GM23338 (cell line): ENCODE measurements at regions not wholly inside any gene's neighbourhood (a gene's known extent, or its start where the extent isn't known, plus 50 kb on each side); places are given as distances from the start of the nearest gene placed in this dataset.

Experiments used
- ATAC-seq: fragments of 200-7000 bp; cut with Tn5 transposase; 3 replicates; pipeline ENCODE4 v1.9.1; 2020
- DNase-seq: peaks from one replicate; pipeline ENCODE4 v3.0.0-alpha.2; 2015; ENCODE audit warnings: low spot score
- H2AFZ ChIP-seq: fragments of 200-600 bp; sonication (generic); 2 replicates; pipeline ENCODE4 v1.8.0; 2016; ENCODE audit warnings: antibody characterized with exemption, mild to moderate bottlenecking, moderate library complexity
- H3F3A ChIP-seq: fragments of 200-600 bp; sonication (generic); replicated peaks from 2 replicates; pipeline ENCODE4 v1.8.0; 2017; ENCODE audit warnings: antibody characterized with exemption, mixed run types, low read depth
- H3K27ac ChIP-seq: fragments of 200-600 bp; sonication (generic); 2 replicates; pipeline ENCODE4 v1.6.1; 2016; ENCODE audit warnings: low read depth
- H3K27me3 ChIP-seq: fragments of 200-600 bp; sonication (generic); 2 replicates; pipeline ENCODE4 v1.8.0; 2016; ENCODE audit warnings: mild to moderate bottlenecking, mixed run types, moderate library complexity; ENCODE audit not compliant: insufficient read depth
- H3K36me3 ChIP-seq: fragments of 200-600 bp; sonication (generic); 2 replicates; pipeline ENCODE4 v1.8.0; 2016; ENCODE audit warnings: mild to moderate bottlenecking; ENCODE audit not compliant: insufficient read depth
- H3K4me1 ChIP-seq: fragments of 200-600 bp; sonication (generic); 2 replicates; pipeline ENCODE4 v1.8.0; 2016; ENCODE audit warnings: mild to moderate bottlenecking, moderate library complexity; ENCODE audit not compliant: insufficient read depth
- H3K4me2 ChIP-seq: fragments of 200-600 bp; sonication (generic); 2 replicates; pipeline ENCODE4 v1.7.1; 2017; ENCODE audit warnings: mixed run types
- H3K4me3 ChIP-seq: fragments of 200-600 bp; sonication (generic); 2 replicates; pipeline ENCODE4 v1.6.1; 2016; ENCODE audit warnings: mixed run types
- H3K79me2 ChIP-seq: fragments of 200-600 bp; sonication (generic); replicated peaks from 2 replicates; pipeline ENCODE4 v1.8.0; 2017; ENCODE audit warnings: mild to moderate bottlenecking; ENCODE audit not compliant: insufficient read depth
- H3K9me2 ChIP-seq: fragments of 200-600 bp; sonication (generic); 2 replicates; pipeline ENCODE4 v1.8.0; 2017; ENCODE audit not compliant: insufficient read depth
- H4K20me1 ChIP-seq: fragments of 200-600 bp; sonication (generic); replicated peaks from 2 replicates; pipeline ENCODE4 v1.8.0; 2017; ENCODE audit warnings: mild to moderate bottlenecking; ENCODE audit not compliant: insufficient read depth
- H3K27ac Mint-ChIP-seq: 2 replicates; pipeline ENCODE4 v1.8.0; 2020; ENCODE audit warnings: inconsistent platforms, mild to moderate bottlenecking, moderate library complexity, mixed read lengths
- H3K27me3 Mint-ChIP-seq: 3 replicates; pipeline ENCODE4 v1.8.0; 2022; ENCODE audit warnings: low read depth, mild to moderate bottlenecking, moderate library complexity, mixed read lengths, inconsistent platforms; ENCODE audit not compliant: insufficient read depth, poor library complexity
- H3K36me3 Mint-ChIP-seq: 3 replicates; pipeline ENCODE4 v1.8.0; 2021; ENCODE audit warnings: low read depth, mild to moderate bottlenecking, inconsistent platforms, moderate library complexity, mixed read lengths
- H3K4me1 Mint-ChIP-seq: 3 replicates; pipeline ENCODE4 v1.8.0; 2020; ENCODE audit warnings: mild to moderate bottlenecking, inconsistent platforms, mixed read lengths
- H3K4me3 Mint-ChIP-seq: 3 replicates; pipeline ENCODE4 v1.8.0; 2021; ENCODE audit warnings: moderate library complexity, mild to moderate bottlenecking, inconsistent platforms, mixed read lengths
- H3K9me3 Mint-ChIP-seq: 3 replicates; pipeline ENCODE4 v1.8.0; 2020; ENCODE audit warnings: moderate library complexity, mild to moderate bottlenecking, inconsistent platforms, mixed read lengths
- CREB1 ChIP-seq: fragments of 250-450 bp; sonication (Bioruptor Pico); IDR thresholded peaks from 2 replicates; pipeline ENCODE4 v1.5.0; 2020; ENCODE audit warnings: low read depth, mild to moderate bottlenecking, moderate library complexity
- CTCF ChIP-seq, 2 experiments: fragments of 200-600 bp in 1 of 2; sonication (generic) in 1 of 2; conservative IDR thresholded peaks; 2 replicates each; pipeline versions ENCODE4 v1.5.1 to v1.6.1; 2016 to 2017; ENCODE audit warnings: antibody characterized with exemption in 2 of 2, low read depth in 2 of 2, mild to moderate bottlenecking in 2 of 2, moderate library complexity in 1 of 2
- EZH2 ChIP-seq: fragments of 200-600 bp; sonication (generic); IDR thresholded peaks from one replicate; pipeline ENCODE4 v1.8.0; 2017; ENCODE audit warnings: antibody characterized with exemption, mild to moderate bottlenecking, low read depth; ENCODE audit not compliant: unreplicated experiment
- EZH2phosphoT487 ChIP-seq: fragments of 200-600 bp; sonication (generic); IDR thresholded peaks from one replicate; pipeline ENCODE4 v1.8.1; 2018; ENCODE audit warnings: antibody characterized with exemption; ENCODE audit not compliant: unreplicated experiment
- JUNB ChIP-seq: IDR thresholded peaks from one replicate; pipeline ENCODE4 v1.6.1; 2016; ENCODE audit warnings: antibody characterized with exemption; ENCODE audit not compliant: unreplicated experiment
- NANOG ChIP-seq: IDR thresholded peaks from 2 replicates; pipeline ENCODE4 v1.6.1; 2016; ENCODE audit warnings: antibody characterized with exemption, borderline replicate concordance
- POLR2AphosphoS5 ChIP-seq: IDR thresholded peaks from 2 replicates; pipeline ENCODE4 v1.6.1; 2016; ENCODE audit warnings: antibody characterized with exemption, low read depth
- STAT1 ChIP-seq: IDR thresholded peaks from one replicate; pipeline ENCODE4 v1.6.1; 2016; ENCODE audit warnings: antibody characterized with exemption; ENCODE audit not compliant: unreplicated experiment
- ZNF114 ChIP-seq: fragments of 250-450 bp; sonication (Bioruptor Pico); IDR thresholded peaks from 2 replicates; pipeline ENCODE4 v1.5.0; 2020; ENCODE audit warnings: mild to moderate bottlenecking, moderate library complexity
- ZNF331 ChIP-seq: fragments of 250-450 bp; sonication (Bioruptor Pico); IDR thresholded peaks from 2 replicates; pipeline ENCODE4 v1.5.0; 2020; ENCODE audit warnings: low read depth, mild to moderate bottlenecking, moderate library complexity
- TF ChIP-seq, protein P1 (sequence below): IDR thresholded peaks from one replicate; pipeline ENCODE4 v1.6.1; 2018; ENCODE audit warnings: antibody characterized with exemption; ENCODE audit not compliant: unreplicated experiment
- TF ChIP-seq, protein P2 (sequence below): IDR thresholded peaks from 2 replicates; pipeline ENCODE4 v1.6.1; 2016; ENCODE audit warnings: antibody characterized with exemption
- TF ChIP-seq, protein P3 (sequence below): fragments of 250-450 bp; sonication (Bioruptor Pico); IDR thresholded peaks from 2 replicates; pipeline ENCODE4 v1.5.0; 2020; ENCODE audit warnings: mild to moderate bottlenecking, moderate library complexity

- H4K20me1 ChIP-seq: no peaks in the 10 kb centered on the region
- Mint-ChIP-seq H3K27me3 (peaks cover 3% of the 10 kb centered on the region), H3K27ac (no peak overlapping the region), H3K4me3 (no peak overlapping the region), H3K36me3 (no peaks in the 10 kb centered on the region; the same call in 2 of the 3 replicates), H3K9me3 (no peaks in the 10 kb centered on the region; the same call in 2 of the 3 replicates), H3K4me1 (peaks cover 9% of the 10 kb centered on the region; the same call in 2 of the 3 replicates)
- no peaks in the 10 kb centered on the region for H3K36me3 ChIP-seq
- no peak overlapping the region for H2AFZ ChIP-seq
- no peak overlapping the region for H3K4me2 ChIP-seq
- no peak for TF ChIP-seq JUNB
- TF ChIP-seq, protein P1, sequence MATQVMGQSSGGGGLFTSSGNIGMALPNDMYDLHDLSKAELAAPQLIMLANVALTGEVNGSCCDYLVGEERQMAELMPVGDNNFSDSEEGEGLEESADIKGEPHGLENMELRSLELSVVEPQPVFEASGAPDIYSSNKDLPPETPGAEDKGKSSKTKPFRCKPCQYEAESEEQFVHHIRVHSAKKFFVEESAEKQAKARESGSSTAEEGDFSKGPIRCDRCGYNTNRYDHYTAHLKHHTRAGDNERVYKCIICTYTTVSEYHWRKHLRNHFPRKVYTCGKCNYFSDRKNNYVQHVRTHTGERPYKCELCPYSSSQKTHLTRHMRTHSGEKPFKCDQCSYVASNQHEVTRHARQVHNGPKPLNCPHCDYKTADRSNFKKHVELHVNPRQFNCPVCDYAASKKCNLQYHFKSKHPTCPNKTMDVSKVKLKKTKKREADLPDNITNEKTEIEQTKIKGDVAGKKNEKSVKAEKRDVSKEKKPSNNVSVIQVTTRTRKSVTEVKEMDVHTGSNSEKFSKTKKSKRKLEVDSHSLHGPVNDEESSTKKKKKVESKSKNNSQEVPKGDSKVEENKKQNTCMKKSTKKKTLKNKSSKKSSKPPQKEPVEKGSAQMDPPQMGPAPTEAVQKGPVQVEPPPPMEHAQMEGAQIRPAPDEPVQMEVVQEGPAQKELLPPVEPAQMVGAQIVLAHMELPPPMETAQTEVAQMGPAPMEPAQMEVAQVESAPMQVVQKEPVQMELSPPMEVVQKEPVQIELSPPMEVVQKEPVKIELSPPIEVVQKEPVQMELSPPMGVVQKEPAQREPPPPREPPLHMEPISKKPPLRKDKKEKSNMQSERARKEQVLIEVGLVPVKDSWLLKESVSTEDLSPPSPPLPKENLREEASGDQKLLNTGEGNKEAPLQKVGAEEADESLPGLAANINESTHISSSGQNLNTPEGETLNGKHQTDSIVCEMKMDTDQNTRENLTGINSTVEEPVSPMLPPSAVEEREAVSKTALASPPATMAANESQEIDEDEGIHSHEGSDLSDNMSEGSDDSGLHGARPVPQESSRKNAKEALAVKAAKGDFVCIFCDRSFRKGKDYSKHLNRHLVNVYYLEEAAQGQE: no peak
- no peak for TF ChIP-seq STAT1
- no peak for TF ChIP-seq ZNF114 (CRISPR knock-in tag)
- TF ChIP-seq ZNF331: no peak
- TF ChIP-seq EZH2: no peak
- TF ChIP-seq, protein P2, sequence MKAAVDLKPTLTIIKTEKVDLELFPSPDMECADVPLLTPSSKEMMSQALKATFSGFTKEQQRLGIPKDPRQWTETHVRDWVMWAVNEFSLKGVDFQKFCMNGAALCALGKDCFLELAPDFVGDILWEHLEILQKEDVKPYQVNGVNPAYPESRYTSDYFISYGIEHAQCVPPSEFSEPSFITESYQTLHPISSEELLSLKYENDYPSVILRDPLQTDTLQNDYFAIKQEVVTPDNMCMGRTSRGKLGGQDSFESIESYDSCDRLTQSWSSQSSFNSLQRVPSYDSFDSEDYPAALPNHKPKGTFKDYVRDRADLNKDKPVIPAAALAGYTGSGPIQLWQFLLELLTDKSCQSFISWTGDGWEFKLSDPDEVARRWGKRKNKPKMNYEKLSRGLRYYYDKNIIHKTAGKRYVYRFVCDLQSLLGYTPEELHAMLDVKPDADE: no peak
- TF ChIP-seq, protein P3, sequence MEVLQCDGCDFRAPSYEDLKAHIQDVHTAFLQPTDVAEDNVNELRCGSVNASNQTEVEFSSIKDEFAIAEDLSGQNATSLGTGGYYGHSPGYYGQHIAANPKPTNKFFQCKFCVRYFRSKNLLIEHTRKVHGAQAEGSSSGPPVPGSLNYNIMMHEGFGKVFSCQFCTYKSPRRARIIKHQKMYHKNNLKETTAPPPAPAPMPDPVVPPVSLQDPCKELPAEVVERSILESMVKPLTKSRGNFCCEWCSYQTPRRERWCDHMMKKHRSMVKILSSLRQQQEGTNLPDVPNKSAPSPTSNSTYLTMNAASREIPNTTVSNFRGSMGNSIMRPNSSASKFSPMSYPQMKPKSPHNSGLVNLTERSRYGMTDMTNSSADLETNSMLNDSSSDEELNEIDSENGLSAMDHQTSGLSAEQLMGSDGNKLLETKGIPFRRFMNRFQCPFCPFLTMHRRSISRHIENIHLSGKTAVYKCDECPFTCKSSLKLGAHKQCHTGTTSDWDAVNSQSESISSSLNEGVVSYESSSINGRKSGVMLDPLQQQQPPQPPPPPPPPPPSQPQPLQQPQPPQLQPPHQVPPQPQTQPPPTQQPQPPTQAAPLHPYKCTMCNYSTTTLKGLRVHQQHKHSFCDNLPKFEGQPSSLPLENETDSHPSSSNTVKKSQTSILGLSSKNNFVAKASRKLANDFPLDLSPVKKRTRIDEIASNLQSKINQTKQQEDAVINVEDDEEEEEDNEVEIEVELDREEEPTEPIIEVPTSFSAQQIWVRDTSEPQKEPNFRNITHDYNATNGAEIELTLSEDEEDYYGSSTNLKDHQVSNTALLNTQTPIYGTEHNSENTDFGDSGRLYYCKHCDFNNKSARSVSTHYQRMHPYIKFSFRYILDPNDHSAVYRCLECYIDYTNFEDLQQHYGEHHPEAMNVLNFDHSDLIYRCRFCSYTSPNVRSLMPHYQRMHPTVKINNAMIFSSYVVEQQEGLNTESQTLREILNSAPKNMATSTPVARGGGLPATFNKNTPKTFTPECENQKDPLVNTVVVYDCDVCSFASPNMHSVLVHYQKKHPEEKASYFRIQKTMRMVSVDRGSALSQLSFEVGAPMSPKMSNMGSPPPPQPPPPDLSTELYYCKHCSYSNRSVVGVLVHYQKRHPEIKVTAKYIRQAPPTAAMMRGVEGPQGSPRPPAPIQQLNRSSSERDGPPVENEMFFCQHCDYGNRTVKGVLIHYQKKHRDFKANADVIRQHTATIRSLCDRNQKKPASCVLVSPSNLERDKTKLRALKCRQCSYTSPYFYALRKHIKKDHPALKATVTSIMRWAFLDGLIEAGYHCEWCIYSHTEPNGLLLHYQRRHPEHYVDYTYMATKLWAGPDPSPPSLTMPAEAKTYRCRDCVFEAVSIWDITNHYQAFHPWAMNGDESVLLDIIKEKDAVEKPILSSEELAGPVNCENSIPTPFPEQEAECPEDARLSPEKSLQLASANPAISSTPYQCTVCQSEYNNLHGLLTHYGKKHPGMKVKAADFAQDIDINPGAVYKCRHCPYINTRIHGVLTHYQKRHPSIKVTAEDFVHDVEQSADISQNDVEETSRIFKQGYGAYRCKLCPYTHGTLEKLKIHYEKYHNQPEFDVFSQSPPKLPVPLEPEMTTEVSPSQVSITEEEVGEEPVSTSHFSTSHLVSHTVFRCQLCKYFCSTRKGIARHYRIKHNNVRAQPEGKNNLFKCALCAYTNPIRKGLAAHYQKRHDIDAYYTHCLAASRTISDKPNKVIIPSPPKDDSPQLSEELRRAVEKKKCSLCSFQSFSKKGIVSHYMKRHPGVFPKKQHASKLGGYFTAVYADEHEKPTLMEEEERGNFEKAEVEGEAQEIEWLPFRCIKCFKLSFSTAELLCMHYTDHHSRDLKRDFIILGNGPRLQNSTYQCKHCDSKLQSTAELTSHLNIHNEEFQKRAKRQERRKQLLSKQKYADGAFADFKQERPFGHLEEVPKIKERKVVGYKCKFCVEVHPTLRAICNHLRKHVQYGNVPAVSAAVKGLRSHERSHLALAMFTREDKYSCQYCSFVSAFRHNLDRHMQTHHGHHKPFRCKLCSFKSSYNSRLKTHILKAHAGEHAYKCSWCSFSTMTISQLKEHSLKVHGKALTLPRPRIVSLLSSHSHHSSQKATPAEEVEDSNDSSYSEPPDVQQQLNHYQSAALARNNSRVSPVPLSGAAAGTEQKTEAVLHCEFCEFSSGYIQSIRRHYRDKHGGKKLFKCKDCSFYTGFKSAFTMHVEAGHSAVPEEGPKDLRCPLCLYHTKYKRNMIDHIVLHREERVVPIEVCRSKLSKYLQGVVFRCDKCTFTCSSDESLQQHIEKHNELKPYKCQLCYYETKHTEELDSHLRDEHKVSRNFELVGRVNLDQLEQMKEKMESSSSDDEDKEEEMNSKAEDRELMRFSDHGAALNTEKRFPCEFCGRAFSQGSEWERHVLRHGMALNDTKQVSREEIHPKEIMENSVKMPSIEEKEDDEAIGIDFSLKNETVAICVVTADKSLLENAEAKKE: no peak
- TF ChIP-seq CREB1 (CRISPR knock-in tag): no peak
- no peak for TF ChIP-seq EZH2phosphoT487
- no peak for TF ChIP-seq CTCF (conservative IDR thresholded peaks at IDR 0.05; ENCODE audit: low read depth in 2 of 2)
- no peak for TF ChIP-seq NANOG
- TF ChIP-seq POLR2AphosphoS5: no peak
- no peaks in the 10 kb centered on the region for H3K9me2 ChIP-seq
- H3K4me1 ChIP-seq: no peaks in the 10 kb centered on the region
- H3K27ac ChIP-seq: no peak overlapping the region
- ATAC-seq (no peak), DNase-seq (no peak)
- no peaks in the 10 kb centered on the region for H3F3A ChIP-seq
- no peaks in the 10 kb centered on the region for H3K27me3 ChIP-seq
- H3K4me3 ChIP-seq: no peak overlapping the region
- no peaks in the 10 kb centered on the region for H3K79me2 ChIP-seq
Observed at GRCh38 chr12:131266591-131267467, 313.1 kb downstream of the ADGRD1 start.
